ENCODE measurements at regions not wholly inside any gene's neighbourhood (a gene's known extent, or its start where the extent isn't known, plus 50 kb on each side); places are given as distances from the start of the nearest gene placed in this dataset.

GRCh38 chr1:239906394-239906793, 185.3 kb upstream of the FMN2 start (continued):
- TF ChIP-seq ASH2L (IDR thresholded peaks at IDR 0.05; ENCODE audit: low read length) (no peak), TBP (IDR thresholded peaks at IDR 0.05; ENCODE audit: low read depth, low read length) (no peak)

All from H1 (cell line).